Activated CD4-positive, alpha-beta T cell treated with anti-CD3 and anti-CD28 coated beads for 36 hours (primary cell): ENCODE measurements at regions not wholly inside any gene's neighbourhood (a gene's known extent, or its start where the extent isn't known, plus 50 kb on each side); places are given as distances from the start of the nearest gene placed in this dataset.

Experiments used
- ATAC-seq: fragments of 200-7000 bp; cut with Tn5 transposase; one replicate; pipeline ENCODE4 v1.10.0; 2021; ENCODE audit warnings: mild to moderate bottlenecking, moderate library complexity
- CTCF ChIA-PET: fragments of 350-600 bp; sonication (Branson Sonifier 250); formaldehyde crosslinking; loops from one replicate; lab custom pipeline; 2021; ENCODE audit warnings: antibody characterized with exemption; lab: Charles Lee
- POLR2A ChIA-PET: fragments of 350-600 bp; sonication (Branson Sonifier 250); formaldehyde crosslinking; loops from one replicate; lab custom pipeline; 2021; ENCODE audit warnings: antibody characterized with exemption, inconsistent platforms; lab: Charles Lee
- DNase-seq: peaks from one replicate; pipeline ENCODE4 v3.0.0-alpha.2; 2020
- H3K27ac Mint-ChIP-seq: one replicate; pipeline ENCODE4 v1.8.0; 2021; ENCODE audit warnings: mixed read lengths
- H3K27me3 Mint-ChIP-seq: one replicate; pipeline ENCODE4 v1.8.0; 2021; ENCODE audit warnings: mixed read lengths
- H3K36me3 Mint-ChIP-seq: one replicate; pipeline ENCODE4 v1.8.0; 2021; ENCODE audit warnings: low read depth, mixed read lengths
- H3K4me1 Mint-ChIP-seq: one replicate; pipeline ENCODE4 v1.8.0; 2021; ENCODE audit warnings: mixed read lengths
- H3K4me3 Mint-ChIP-seq: one replicate; pipeline ENCODE4 v1.8.0; 2021; ENCODE audit warnings: mild to moderate bottlenecking, moderate library complexity, mixed read lengths
- H3K9me3 Mint-ChIP-seq: one replicate; pipeline ENCODE4 v1.8.0; 2021; ENCODE audit warnings: low read depth, mixed read lengths
- intact Hi-C, 2 experiments: fragments of 100-400 bp; cut with DNase I in 1 of 2; cut with micrococcal nuclease in 1 of 2; formaldehyde crosslinking; loops; one replicate each; pipeline versions ENCODE4 v1.14.2 to v1.15.1; 2022 to 2024; cut with DNase I, micrococcal nuclease

DNA sequence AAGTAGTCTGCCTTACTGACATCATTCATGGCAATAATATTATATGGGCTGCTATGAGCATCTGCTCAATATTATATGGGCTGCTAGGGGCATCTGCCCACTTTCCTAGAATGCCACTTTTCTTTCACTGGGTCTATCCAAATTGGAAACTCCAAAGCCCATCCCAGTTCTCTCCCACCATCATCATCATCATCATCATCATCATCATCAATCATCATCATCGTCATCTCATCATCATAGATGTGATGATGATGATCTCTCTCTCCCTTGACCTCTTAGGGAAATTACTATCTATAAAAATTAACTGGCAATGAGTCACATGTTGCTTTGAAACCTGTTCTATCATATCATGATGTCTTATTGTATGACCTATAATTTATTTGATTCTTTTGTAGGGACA is 222.0 kb downstream of the TJP1 start:
- Mint-ChIP-seq H3K27me3 (peaks cover 9% of the 10 kb centered on the region), H3K36me3 (no peaks in the 10 kb centered on the region), H3K27ac (no peak overlapping the region), H3K4me3 (no peak overlapping the region), H3K4me1 (no peaks in the 10 kb centered on the region), H3K9me3 (no peaks in the 10 kb centered on the region)
- intact Hi-C loops, result no loop called here
- DNase-seq, result no peak
- no peak for ATAC-seq
- CTCF ChIA-PET, result no interaction called here
- POLR2A ChIA-PET, result no interaction called here

DNA sequence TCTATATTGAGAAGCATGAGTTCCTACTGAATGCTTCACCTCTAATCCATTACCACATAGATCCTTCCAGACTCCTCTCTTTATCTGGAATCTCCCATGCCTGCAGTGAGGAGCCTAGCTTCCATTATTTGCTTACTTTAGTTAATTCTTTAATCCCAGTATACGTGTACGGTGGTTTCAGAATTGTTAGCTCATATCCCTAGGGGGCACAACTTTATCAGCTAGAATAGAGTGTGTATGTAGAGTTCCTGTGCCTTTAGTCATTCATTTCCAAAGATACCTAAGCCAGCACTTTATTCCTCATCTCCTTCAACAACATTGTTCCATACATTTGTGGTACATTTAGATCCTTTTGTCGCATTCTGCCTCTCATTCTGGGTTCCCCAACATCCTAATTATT is 226.0 kb downstream of the TJP1 start:
- no peak for DNase-seq
- ChIA-PET POLR2A (no interaction called here), CTCF (interaction anchor here (0.6 to 0.7 kb wide), 2 partner anchors 454 to 1044 kb away, joined by 3 read pairs; no protein-coding TSS in a partner anchor)
- H3K9me3 Mint-ChIP-seq, result no peaks in the 10 kb centered on the region
- H3K27ac Mint-ChIP-seq, result no peak overlapping the region
- H3K4me3 Mint-ChIP-seq, result no peak overlapping the region
- no peaks in the 10 kb centered on the region for H3K36me3 Mint-ChIP-seq
- intact Hi-C loops, result no loop called here
- ATAC-seq, result no peak
- peaks cover 2% of the 10 kb centered on the region for H3K27me3 Mint-ChIP-seq
- no peaks in the 10 kb centered on the region for H3K4me1 Mint-ChIP-seq

GRCh38 chr15:29593629-29594028 is 228.6 kb downstream of the TJP1 start:
- no peak overlapping the region for H3K27ac Mint-ChIP-seq
- intact Hi-C loops, result no loop called here
- H3K27me3 Mint-ChIP-seq, result peaks cover 2% of the 10 kb centered on the region
- POLR2A ChIA-PET, result no interaction called here
- no peaks in the 10 kb centered on the region for H3K9me3 Mint-ChIP-seq
- DNase-seq (no peak), ATAC-seq (no peak)
- no peak overlapping the region for H3K4me3 Mint-ChIP-seq
- no peaks in the 10 kb centered on the region for H3K36me3 Mint-ChIP-seq
- H3K4me1 Mint-ChIP-seq, result no peaks in the 10 kb centered on the region
- CTCF ChIA-PET, result no interaction called here

GRCh38 chr15:29593111-29593510 is 229.2 kb downstream of the TJP1 start:
- H3K27ac Mint-ChIP-seq, result no peak overlapping the region

GRCh38 chr15:29590701-29591100 is 231.6 kb downstream of the TJP1 start:
- H3K27me3 Mint-ChIP-seq, result peaks cover 2% of the 10 kb centered on the region
- no peak for DNase-seq
- ChIA-PET POLR2A (no interaction called here), CTCF (no interaction called here)
- no peak overlapping the region for H3K27ac Mint-ChIP-seq
- H3K4me1 Mint-ChIP-seq, result no peaks in the 10 kb centered on the region
- no peaks in the 10 kb centered on the region for H3K36me3 Mint-ChIP-seq
- intact Hi-C loops, result no loop called here
- H3K9me3 Mint-ChIP-seq, result no peaks in the 10 kb centered on the region
- no peak for ATAC-seq
- H3K4me3 Mint-ChIP-seq, result no peak overlapping the region

More at GRCh38 chr15:29593111-29593510, 229.2 kb downstream of the TJP1 start:
- Mint-ChIP-seq H3K4me3 (no peak overlapping the region), H3K9me3 (no peaks in the 10 kb centered on the region), H3K36me3 (no peaks in the 10 kb centered on the region), H3K4me1 (no peaks in the 10 kb centered on the region), H3K27me3 (peaks cover 2% of the 10 kb centered on the region)
- ChIA-PET POLR2A (no interaction called here), CTCF (no interaction called here)
- intact Hi-C loops, result no loop called here
- no peak for DNase-seq
- no peak for ATAC-seq

- Mint-ChIP-seq H3K27me3 (peaks cover 5% of the 10 kb centered on the region), H3K9me3 (no peaks in the 10 kb centered on the region), H3K4me1 (no peaks in the 10 kb centered on the region), H3K36me3 (no peaks in the 10 kb centered on the region), H3K27ac (no peak overlapping the region), H3K4me3 (no peak overlapping the region)
- CTCF ChIA-PET, result no interaction called here
- intact Hi-C loops, result no loop called here
- POLR2A ChIA-PET, result no interaction called here
- no peak for DNase-seq
- ATAC-seq, result no peak
Observed at GRCh38 chr15:29589975-29590374, 232.3 kb downstream of the TJP1 start.

- DNase-seq, result no peak
- Mint-ChIP-seq H3K27ac (no peak overlapping the region), H3K4me3 (no peak overlapping the region), H3K9me3 (no peaks in the 10 kb centered on the region), H3K27me3 (peaks cover 7% of the 10 kb centered on the region), H3K4me1 (no peaks in the 10 kb centered on the region), H3K36me3 (no peaks in the 10 kb centered on the region)
- POLR2A ChIA-PET, result no interaction called here
- CTCF ChIA-PET, result interaction anchor here (0.6 to 1.2 kb wide), 2 partner anchors 11 to 184 kb away, joined by 3 read pairs; no protein-coding TSS in a partner anchor
- no peak for ATAC-seq
- intact Hi-C loops, result no loop called here
Observed at GRCh38 chr15:29589416-29589815, 232.9 kb downstream of the TJP1 start.

DNA sequence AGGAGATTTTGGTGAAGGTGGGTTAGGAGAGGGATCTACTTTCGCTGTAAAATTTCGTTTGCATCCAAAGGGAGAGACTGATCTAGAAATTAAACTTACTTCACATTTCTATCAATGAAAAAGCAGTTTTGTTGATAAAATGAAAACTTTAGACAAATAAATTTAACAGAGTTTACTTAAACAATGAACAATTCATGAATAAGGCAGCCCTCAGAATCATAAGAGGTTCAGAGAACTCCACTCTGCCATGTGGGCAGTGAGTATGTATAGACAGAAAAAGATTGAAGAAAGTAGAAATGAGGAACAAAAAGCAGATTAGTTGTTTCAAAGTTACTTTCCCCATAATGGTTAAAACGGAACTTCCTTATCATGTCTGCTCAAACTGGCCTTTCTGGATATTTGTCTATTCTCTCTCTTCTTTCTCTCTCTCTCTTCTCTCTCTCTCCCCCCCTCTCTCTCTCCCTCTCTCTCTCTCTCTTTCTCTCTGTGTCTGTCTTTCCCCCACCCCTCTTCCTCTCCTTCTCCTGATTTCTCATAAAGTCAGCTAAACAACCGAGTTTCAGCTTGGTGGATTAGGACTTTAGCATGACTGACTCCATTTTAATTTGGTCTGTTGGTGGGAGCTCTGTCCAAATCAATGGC is 248.9 kb downstream of the TJP1 start:
- no peak overlapping the region for H3K4me3 Mint-ChIP-seq
- ATAC-seq, result no peak
- peaks cover 7% of the 10 kb centered on the region for H3K4me1 Mint-ChIP-seq
- H3K27ac Mint-ChIP-seq, result no peak overlapping the region
- ChIA-PET CTCF (no interaction called here), POLR2A (no interaction called here)
- H3K27me3 Mint-ChIP-seq, result peaks cover 44% of the 10 kb centered on the region
- DNase-seq, result no peak
- no peaks in the 10 kb centered on the region for H3K9me3 Mint-ChIP-seq
- intact Hi-C loops, result loop anchor here in 1 of 2 experiments (5.0 kb wide), 1 partner anchor 249 kb away; the partner anchor contains the start of gene TJP1
- no peaks in the 10 kb centered on the region for H3K36me3 Mint-ChIP-seq

- Mint-ChIP-seq H3K27ac (no peak overlapping the region), H3K9me3 (no peaks in the 10 kb centered on the region), H3K36me3 (no peaks in the 10 kb centered on the region), H3K4me3 (peak overlapping the region; percentile 2), H3K4me1 (peaks cover 7% of the 10 kb centered on the region), H3K27me3 (peaks cover 52% of the 10 kb centered on the region)
- DNase-seq (no peak), ATAC-seq (no peak)
- POLR2A ChIA-PET, result interaction anchor here (0.6 kb wide), 1 partner anchor 137 kb away, joined by 3 read pairs; no protein-coding TSS in a partner anchor
- intact Hi-C loops, result loop anchor here in 1 of 2 experiments (5.0 kb wide), 1 partner anchor 250 kb away; the partner anchor contains the start of gene TJP1
- CTCF ChIA-PET, result no interaction called here
Observed at GRCh38 chr15:29571792-29572431, 250.4 kb downstream of the TJP1 start.

DNA sequence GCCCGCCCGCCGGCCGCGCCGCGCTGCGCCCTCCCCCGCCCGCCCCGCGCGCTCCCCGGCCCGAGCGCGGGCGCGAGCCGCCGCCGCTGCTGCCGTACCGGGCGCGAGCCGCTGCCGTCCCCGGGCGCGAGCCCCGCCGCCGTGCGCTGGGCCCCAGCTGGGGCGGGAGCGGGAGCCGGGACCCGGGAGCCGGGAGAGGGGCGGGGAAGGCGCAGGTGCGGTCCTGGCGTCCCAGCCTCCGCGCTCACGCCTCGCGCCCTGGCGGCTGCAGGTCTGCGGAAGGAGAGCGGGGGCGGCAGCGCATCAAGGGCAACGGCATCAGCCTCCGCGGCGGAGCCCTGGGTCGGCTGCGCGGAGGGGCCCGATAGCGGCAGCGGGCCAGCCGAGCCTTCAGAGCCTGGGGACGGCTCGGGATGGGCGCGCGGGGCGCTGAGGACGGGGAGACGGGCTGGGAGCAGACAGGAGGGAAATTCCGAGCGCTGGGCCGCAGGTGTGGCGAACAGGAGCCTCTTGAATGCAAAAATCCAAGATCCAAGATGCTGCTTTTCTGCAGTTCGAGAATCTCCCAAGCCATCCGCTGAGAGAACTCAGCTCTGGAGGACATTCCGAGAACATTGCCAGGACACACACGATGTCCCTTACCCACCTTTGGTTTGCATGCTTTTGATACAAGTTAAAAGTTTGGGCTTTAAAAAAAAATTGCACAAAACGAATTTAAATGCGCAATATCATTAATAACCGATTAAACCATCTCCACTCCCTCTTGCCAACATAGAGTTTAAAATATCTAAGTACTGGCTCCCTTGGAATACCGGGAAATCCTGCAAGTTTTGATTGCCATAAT is 251.1 kb downstream of the TJP1 start:
- intact Hi-C loops, result loop anchor here in 1 of 2 experiments (5.0 kb wide), 1 partner anchor 251 kb away; the partner anchor contains the start of gene TJP1
- ATAC-seq (peak; percentile 26), DNase-seq (peak; percentile 54)
- no peaks in the 10 kb centered on the region for H3K36me3 Mint-ChIP-seq
- H3K27ac Mint-ChIP-seq, result no peak overlapping the region
- peaks cover 7% of the 10 kb centered on the region for H3K4me1 Mint-ChIP-seq
- H3K9me3 Mint-ChIP-seq, result no peaks in the 10 kb centered on the region
- H3K27me3 Mint-ChIP-seq, result peaks cover 55% of the 10 kb centered on the region
- ChIA-PET POLR2A (no interaction called here), CTCF (no interaction called here)
- peak overlapping the region; percentile 2 for H3K4me3 Mint-ChIP-seq

- Mint-ChIP-seq H3K4me3 (no peak overlapping the region), H3K27me3 (peaks cover 54% of the 10 kb centered on the region), H3K36me3 (no peaks in the 10 kb centered on the region), H3K9me3 (no peaks in the 10 kb centered on the region), H3K4me1 (peaks cover 7% of the 10 kb centered on the region), H3K27ac (no peak overlapping the region)
- DNase-seq (peak; percentile 34), ATAC-seq (no peak)
- ChIA-PET CTCF (no interaction called here), POLR2A (no interaction called here)
- intact Hi-C loops, result loop anchor here in 1 of 2 experiments (5.0 kb wide), 1 partner anchor 252 kb away; the partner anchor contains the start of gene TJP1
Observed at GRCh38 chr15:29570121-29570947, 251.9 kb downstream of the TJP1 start.
